Glutamatergic neuron (in vitro differentiated cells): ENCODE measurements at regions not wholly inside any gene's neighbourhood (a gene's known extent, or its start where the extent isn't known, plus 50 kb on each side); places are given as distances from the start of the nearest gene placed in this dataset.
"Not testable (repeated sequence)": the region's sequence is repeated elsewhere in the genome, so short reads cannot be mapped to it uniquely, and the experiment has no call there.

Experiments
- DNase-seq: peaks from one replicate; pipeline ENCODE4 v3.0.0; 2022
- H3K27ac Mint-ChIP-seq: one replicate; pipeline ENCODE4 v1.8.0; 2020; ENCODE audit warnings: mild to moderate bottlenecking, mixed read lengths, inconsistent platforms; ENCODE audit not compliant: unreplicated experiment
- H3K27me3 Mint-ChIP-seq: one replicate; pipeline ENCODE4 v1.8.0; 2020; ENCODE audit warnings: mild to moderate bottlenecking, moderate library complexity, mixed read lengths, inconsistent platforms; ENCODE audit not compliant: unreplicated experiment
- H3K36me3 Mint-ChIP-seq: one replicate; pipeline ENCODE4 v1.8.0; 2020; ENCODE audit warnings: mild to moderate bottlenecking, mixed read lengths, inconsistent platforms; ENCODE audit not compliant: unreplicated experiment
- H3K4me1 Mint-ChIP-seq: one replicate; pipeline ENCODE4 v1.8.0; 2020; ENCODE audit warnings: mild to moderate bottlenecking, low read depth, mixed read lengths, inconsistent platforms; ENCODE audit not compliant: unreplicated experiment
- H3K4me3 Mint-ChIP-seq: one replicate; pipeline ENCODE4 v1.8.0; 2020; ENCODE audit warnings: mild to moderate bottlenecking, mixed read lengths, inconsistent platforms; ENCODE audit not compliant: unreplicated experiment
- H3K9me3 Mint-ChIP-seq: one replicate; pipeline ENCODE4 v1.8.0; 2020; ENCODE audit warnings: mild to moderate bottlenecking, moderate library complexity, mixed read lengths, inconsistent platforms; ENCODE audit not compliant: unreplicated experiment

GRCh38 chr11:3514635-3515424 lies 127.0 kb downstream of the ART5 start:
- H3K27ac Mint-ChIP-seq, H3K27me3 Mint-ChIP-seq, DNase-seq, H3K4me1 Mint-ChIP-seq, H3K4me3 Mint-ChIP-seq, H3K36me3 Mint-ChIP-seq, H3K9me3 Mint-ChIP-seq: not testable (repeated sequence)

GRCh38 chr11:3513311-3513710 lies 128.5 kb downstream of the ART5 start:
- not testable (repeated sequence) for H3K9me3 Mint-ChIP-seq, H3K4me3 Mint-ChIP-seq, H3K4me1 Mint-ChIP-seq, H3K27ac Mint-ChIP-seq, DNase-seq, H3K36me3 Mint-ChIP-seq, H3K27me3 Mint-ChIP-seq

- H3K4me1 Mint-ChIP-seq, H3K36me3 Mint-ChIP-seq, H3K27ac Mint-ChIP-seq, DNase-seq, H3K27me3 Mint-ChIP-seq, H3K9me3 Mint-ChIP-seq, H3K4me3 Mint-ChIP-seq: not testable (repeated sequence)
Measured at GRCh38 chr11:3512751-3513150, 129.0 kb downstream of the ART5 start.

GRCh38 chr11:3512133-3512703 lies 129.6 kb downstream of the ART5 start:
- not testable (repeated sequence) for H3K27me3 Mint-ChIP-seq, H3K4me3 Mint-ChIP-seq, H3K9me3 Mint-ChIP-seq

GRCh38 chr11:3511416-3512132 lies 130.2 kb downstream of the ART5 start:
- not testable (repeated sequence) for H3K9me3 Mint-ChIP-seq, DNase-seq

More at GRCh38 chr11:3512133-3512703, 129.6 kb downstream of the ART5 start:
- H3K27ac Mint-ChIP-seq, DNase-seq, H3K36me3 Mint-ChIP-seq, H3K4me1 Mint-ChIP-seq: not testable (repeated sequence)

GRCh38 chr11:3509563-3509962 lies 130.6 kb upstream of the ZNF195 start:
- not testable (repeated sequence) for H3K36me3 Mint-ChIP-seq, H3K9me3 Mint-ChIP-seq, H3K27me3 Mint-ChIP-seq, H3K4me3 Mint-ChIP-seq, H3K27ac Mint-ChIP-seq, DNase-seq, H3K4me1 Mint-ChIP-seq

More at GRCh38 chr11:3511416-3512132, 130.2 kb downstream of the ART5 start:
- H3K36me3 Mint-ChIP-seq, H3K4me3 Mint-ChIP-seq, H3K4me1 Mint-ChIP-seq, H3K27ac Mint-ChIP-seq, H3K27me3 Mint-ChIP-seq: not testable (repeated sequence)

GRCh38 chr11:3499198-3499597 lies 120.3 kb upstream of the ZNF195 start:
- not testable (repeated sequence) for H3K4me3 Mint-ChIP-seq, H3K27me3 Mint-ChIP-seq, H3K36me3 Mint-ChIP-seq, H3K27ac Mint-ChIP-seq, H3K4me1 Mint-ChIP-seq, DNase-seq, H3K9me3 Mint-ChIP-seq

GRCh38 chr11:3498356-3498755 lies 119.4 kb upstream of the ZNF195 start:
- not testable (repeated sequence) for H3K4me1 Mint-ChIP-seq, H3K4me3 Mint-ChIP-seq, H3K27me3 Mint-ChIP-seq, H3K27ac Mint-ChIP-seq, H3K9me3 Mint-ChIP-seq, DNase-seq, H3K36me3 Mint-ChIP-seq

- H3K9me3 Mint-ChIP-seq, H3K4me3 Mint-ChIP-seq, H3K27ac Mint-ChIP-seq, H3K36me3 Mint-ChIP-seq, H3K4me1 Mint-ChIP-seq, DNase-seq, H3K27me3 Mint-ChIP-seq: not testable (repeated sequence)
Measured at GRCh38 chr11:3493152-3493551, 114.2 kb upstream of the ZNF195 start.

- H3K4me3 Mint-ChIP-seq, H3K4me1 Mint-ChIP-seq, H3K36me3 Mint-ChIP-seq, H3K27ac Mint-ChIP-seq, H3K27me3 Mint-ChIP-seq, DNase-seq, H3K9me3 Mint-ChIP-seq: not testable (repeated sequence)
Measured at GRCh38 chr11:3488003-3488402, 109.1 kb upstream of the ZNF195 start.

GRCh38 chr11:3485737-3486136 lies 106.8 kb upstream of the ZNF195 start:
- not testable (repeated sequence) for H3K27me3 Mint-ChIP-seq, H3K4me3 Mint-ChIP-seq, H3K9me3 Mint-ChIP-seq, H3K36me3 Mint-ChIP-seq, H3K4me1 Mint-ChIP-seq, DNase-seq, H3K27ac Mint-ChIP-seq
